Right hindlimb (tissue), 1 donor: ENCODE measurements at regions not wholly inside any gene's neighbourhood (a gene's known extent, or its start where the extent isn't known, plus 50 kb on each side); places are given as distances from the start of the nearest gene placed in this dataset.

Source experiments
- DNase-seq: peaks from one replicate; pipeline ENCODE4 v3.0.0-alpha.2; 2018

DNA sequence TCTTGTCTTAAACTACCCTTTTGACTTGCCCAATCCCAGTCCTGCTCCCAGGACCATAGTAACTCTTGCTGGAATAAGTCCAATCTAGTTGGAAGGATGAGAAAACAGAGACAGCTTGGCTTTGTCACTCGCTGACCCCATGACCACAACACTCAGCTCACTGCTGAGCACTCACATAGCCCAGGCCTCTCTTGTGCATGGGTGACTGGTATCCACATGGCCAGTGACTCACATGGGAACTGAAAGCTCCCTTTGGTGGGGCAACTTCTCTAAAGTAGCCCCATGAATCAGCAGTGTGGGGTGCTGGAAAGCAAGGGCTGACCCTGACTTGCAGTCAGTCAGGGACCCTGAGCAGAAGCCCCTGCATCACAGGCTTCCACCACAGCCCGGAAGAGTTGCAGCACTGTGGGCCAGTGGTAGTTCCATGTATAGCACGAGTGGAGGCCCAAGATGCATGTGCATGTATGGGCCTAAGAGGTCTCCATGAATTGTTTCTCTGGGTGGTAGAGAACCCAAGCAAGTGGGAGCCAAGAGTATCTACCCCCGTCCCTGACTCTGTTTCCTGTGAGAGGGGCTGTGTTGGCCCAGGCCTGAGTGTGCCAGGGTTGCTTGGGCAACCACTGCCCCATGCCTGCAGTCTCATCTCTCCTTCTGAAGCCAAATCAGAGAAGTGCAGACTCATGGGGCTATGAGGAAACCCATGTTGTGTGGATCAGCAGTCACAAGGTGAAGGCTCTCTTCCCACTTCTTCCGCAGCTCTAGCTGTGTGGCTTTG is 62.1 kb upstream of the XCR1 start:
- DNase-seq = no peak

DNA sequence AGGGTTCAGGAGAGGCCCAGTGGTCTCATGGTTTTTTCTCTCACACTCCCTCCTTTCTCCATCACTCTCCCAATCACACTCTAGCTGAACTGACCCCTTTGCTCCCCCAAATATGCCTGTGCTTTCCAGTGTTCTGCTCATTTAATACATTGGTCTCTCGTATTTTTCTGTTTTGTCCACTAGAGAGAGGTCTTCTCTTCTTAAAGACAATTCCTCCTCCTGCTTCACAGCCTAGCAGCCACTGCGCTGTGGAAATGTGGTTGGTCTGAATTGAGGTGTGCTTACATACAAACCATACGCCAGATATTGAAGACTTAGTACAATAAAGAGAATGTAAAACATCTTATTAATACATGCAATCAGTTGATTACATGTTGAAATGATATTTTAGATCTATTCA is 60.6 kb upstream of the XCR1 start:
- no peak for DNase-seq

DNA sequence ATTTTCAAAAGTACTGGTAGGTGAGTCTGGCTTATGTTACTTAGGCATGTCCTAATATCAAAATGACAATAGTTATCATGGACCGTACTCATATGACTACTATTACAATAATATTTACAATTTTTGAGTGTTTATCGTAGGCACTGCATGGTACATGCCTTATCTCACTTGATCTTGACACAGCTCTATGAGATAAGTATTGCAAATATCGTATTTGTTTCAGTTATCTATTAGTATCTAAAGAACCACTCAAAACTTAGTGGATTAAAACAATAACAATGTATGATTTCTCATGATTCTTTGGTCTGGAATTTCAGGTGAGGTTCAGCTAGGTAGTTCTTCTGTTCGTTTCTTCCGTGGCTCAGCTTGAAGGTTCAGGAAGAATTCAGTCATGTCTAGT is 59.7 kb upstream of the XCR1 start:
- DNase-seq = no peak

DNA sequence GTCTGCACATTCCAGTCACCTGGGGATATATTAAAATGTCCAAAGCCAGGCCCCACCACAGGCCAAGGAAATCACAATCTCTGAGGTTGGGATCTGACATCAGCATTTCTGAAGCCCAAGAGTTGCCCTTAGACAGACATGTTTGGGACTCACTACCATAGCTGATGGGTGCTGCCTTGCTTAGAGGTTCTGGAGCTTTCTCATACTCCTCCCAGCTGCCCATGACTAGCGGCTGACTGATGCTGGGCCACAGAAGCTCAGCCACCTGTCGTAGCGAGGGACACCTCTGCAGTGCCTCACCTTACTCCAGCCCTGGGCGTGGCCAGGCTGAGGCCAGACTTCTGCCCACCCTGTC is 58.8 kb upstream of the XCR1 start:
- no peak for DNase-seq

DNA sequence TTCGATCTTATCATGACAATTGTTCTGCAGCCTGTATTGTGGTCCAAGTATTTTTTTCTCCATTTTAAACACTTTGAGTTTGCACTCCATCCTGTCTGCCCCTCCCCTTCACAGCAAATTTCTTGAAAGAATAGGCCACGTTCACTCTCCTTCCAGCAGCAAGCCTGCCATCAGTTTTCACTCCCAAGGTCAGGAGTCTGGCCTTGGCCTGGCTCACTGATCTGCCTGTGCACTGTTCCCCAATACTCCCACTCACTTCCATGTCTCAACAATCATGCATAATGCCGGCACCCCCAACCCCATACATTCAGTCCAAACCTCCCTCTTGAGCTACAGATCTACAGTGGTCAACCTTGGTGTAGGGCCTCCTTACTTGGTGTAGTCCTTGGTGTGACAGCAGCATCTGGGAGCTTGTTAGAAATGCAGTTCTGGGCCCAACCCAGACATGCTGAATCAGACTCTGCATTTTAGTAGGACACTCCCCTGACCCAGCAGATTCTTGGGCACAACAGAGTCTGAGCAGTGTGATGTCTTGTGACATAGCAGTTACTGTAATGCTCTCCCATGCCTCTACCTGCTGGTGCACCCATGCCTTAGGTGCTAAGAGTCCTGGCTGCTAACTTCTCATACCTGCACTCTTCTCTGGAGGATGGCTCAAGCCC is 58.3 kb upstream of the XCR1 start:
- DNase-seq = no peak

DNA sequence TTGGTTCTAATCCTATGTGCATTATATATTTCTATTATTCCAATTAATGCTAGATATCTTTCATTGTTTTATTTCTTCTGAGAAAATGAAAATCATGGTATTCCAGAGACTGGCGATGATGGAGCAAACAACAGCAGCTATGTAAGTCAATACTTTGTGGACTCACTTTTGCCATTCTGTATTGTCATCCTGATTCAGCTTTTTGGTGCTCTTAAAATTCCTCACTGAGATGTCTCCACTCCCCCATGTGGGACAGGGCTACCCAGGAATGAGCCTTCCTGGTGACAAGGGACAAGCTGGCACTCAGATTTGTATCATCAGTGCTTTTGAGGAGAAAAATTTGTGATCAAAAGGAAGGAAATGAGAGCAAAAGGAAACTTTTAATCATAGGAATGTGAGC is 56.7 kb upstream of the XCR1 start:
- no peak for DNase-seq

DNA sequence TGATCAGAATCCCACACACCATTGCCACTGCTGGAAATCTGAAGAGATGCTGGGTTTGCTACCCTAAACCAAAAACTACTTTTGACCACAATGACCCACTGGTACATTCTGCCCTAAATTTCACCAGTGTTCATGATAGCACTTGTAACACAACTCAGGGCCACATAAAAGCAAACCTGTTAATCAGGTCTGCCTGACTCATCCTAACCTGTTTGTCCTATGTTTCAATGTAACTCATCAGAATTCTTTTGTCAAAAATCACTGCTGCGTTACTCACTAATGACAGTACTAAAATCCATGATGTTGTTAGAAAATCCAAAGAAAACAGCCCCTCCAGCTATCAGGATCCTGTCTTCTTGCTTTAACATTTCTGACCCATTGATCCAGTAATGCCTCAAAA is 55.6 kb upstream of the XCR1 start:
- DNase-seq = no peak

DNA sequence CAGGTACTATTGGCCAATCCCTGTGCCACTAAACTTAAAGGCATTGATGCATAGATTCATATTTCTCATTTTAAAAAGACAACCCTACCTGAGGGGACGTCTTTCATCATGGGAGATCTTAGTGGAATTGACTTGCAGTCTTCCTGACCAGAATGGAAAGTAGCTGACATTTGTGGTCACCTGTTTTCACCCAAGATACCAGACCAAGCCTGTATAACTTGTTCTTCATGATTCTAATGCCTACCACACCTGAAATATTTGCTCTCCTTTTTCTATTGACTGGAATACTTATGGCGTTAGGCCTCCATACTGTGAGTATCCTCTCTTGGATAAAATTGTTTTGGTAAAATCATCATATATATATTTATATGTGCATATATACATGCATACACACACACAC is 54.7 kb upstream of the XCR1 start:
- no peak for DNase-seq

DNA sequence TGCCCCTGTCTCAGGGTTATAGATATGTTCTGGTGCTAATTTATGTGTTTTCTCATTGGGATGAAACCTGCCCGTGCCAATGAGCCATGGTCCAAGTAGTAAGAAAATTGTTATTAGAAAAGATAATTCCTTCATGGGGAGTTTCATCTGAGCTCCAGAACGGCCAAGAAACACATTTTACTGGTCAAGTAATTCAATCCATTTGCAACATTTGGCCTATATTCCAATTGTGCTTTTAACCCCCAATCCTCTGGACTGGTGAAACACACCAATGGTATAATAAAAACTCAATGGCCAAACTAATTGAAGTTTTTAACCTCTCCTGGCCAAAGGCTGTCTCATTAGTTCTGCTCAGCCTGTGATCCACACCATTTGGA is 53.7 kb upstream of the XCR1 start:
- DNase-seq = no peak

DNA sequence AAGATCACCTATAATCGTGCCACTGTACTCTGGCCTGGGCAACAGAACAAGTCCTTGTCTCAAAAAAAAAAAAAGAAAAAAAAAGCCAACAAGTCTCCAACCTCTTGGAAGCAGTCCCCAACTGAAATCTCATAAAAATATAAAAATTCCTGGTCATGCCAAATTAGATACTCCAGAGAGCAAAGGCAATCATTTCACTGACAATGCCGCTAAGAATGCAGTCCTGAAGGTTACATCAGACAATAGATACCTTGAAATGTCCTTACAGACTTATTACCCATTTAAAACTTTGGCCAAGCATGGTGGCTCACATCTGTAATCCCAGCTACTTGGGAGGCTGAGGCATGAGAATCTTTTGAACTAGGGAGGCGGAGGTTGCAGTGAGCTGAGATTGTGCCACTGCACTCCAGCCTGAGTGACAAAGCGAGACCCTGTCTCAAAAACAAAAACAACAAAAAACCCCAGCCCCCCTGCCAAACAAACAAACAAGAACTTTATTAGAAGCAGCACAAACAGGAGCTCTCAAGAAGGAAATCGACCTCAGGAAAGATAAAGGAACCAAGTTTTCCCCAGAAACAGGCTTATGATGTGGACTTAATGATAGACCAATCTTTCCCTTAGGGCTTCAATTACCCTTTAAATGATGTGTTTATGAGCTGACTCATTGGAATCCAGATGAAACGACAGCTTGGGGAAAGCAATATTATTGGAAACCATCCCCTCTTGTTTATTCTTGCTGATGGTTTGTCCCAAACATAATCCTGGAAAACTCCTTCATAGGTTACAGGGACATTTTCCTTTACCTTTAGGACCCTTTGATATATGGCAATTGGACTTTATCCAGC is 53.1 kb upstream of the XCR1 start:
- no peak for DNase-seq

DNA sequence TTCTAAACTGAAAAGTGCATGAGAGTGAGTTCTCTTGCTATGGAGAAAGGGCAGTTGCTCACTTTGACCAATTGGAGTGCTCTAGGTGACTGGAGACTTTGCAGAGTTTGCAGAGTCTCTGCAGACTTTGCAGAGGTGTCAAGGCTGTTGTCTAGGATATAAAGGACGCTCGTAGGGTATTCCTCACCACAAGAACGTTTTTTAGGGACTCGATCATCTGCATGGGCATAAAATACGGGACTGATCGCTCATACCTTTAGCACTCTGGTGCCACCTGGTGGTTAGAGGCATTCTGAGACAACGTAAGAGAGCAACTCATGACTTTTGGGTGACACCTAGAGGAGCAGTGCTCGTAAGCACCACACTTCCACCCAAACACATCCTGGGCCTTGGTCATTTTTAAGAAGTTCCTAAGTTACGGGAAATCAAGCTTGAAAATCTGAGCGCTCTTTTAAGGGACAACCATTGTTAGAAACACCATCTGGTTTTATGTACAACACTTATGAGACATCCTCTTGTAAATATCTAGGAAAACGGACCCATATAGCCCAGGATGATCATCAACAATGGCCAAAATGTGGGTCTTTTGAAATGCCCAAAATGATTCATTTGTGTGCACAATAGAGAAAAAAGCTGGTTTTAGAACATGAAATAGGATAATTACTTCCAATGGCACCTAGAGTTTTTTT is 51.6 kb upstream of the XCR1 start:
- DNase-seq = peak; percentile 90
